ENCODE measurements at regions not wholly inside any gene's neighbourhood (a gene's known extent, or its start where the extent isn't known, plus 50 kb on each side); places are given as distances from the start of the nearest gene placed in this dataset.

DNA sequence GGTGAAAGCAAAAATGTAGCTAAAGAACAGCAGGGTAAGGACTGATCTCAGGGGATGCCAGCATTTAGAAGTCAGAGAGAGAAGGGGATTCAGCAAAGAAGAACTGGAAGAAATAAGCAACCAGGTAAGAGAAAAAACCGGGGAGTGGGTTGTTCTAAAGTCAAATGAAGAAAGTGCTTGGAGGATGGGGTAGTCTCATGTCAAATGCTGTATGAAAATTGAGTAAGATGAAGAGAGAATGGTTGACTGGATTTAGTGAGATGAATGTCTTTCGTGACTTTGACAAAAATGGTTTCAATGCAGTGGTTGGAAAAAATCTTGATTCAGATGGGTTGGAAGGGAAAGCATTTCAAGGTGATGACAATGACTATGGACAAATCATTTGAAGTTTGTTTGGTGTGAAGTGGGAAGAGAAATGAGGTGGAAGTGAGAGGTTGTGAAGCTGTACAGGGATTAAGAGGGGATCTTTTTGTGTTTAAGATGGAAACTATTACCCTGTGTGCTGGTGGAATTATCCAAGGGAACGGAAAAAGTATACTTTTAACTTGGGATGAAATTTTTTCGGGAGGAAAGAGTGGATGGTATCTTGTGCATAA, 484.0 kb downstream of the ETS1 start:
- no peak for DNase-seq (ENCODE audit: low read depth)
- TF ChIP-seq, protein P1, sequence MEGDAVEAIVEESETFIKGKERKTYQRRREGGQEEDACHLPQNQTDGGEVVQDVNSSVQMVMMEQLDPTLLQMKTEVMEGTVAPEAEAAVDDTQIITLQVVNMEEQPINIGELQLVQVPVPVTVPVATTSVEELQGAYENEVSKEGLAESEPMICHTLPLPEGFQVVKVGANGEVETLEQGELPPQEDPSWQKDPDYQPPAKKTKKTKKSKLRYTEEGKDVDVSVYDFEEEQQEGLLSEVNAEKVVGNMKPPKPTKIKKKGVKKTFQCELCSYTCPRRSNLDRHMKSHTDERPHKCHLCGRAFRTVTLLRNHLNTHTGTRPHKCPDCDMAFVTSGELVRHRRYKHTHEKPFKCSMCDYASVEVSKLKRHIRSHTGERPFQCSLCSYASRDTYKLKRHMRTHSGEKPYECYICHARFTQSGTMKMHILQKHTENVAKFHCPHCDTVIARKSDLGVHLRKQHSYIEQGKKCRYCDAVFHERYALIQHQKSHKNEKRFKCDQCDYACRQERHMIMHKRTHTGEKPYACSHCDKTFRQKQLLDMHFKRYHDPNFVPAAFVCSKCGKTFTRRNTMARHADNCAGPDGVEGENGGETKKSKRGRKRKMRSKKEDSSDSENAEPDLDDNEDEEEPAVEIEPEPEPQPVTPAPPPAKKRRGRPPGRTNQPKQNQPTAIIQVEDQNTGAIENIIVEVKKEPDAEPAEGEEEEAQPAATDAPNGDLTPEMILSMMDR (IDR thresholded peaks at IDR 0.05; ENCODE audit: low read depth, low read length, missing control alignments): no peak
- H3K4me3 ChIP-seq (ENCODE audit: low read depth, low read length): no peak overlapping the region

DNA sequence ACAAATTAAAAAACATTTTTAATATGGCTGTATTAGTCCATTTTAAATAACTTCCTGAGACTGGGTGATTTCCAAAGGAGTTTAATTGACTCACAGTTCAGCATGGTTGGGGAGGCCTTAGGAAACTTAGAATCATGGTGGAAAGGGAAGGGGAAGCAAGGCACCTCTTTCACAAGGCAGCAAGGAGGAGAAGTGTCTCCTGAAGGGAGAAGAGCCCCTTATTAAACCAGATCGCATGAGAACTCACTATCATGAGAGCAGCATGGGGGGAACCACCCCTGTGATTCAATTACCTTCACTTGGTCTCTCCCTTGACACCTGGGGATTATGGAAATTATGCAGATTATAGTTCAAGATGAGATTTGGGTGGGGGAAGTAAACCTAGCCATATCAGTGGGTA, 488.6 kb downstream of the ETS1 start:
- TF ChIP-seq, protein P1 (IDR thresholded peaks at IDR 0.05; ENCODE audit: low read depth, low read length, missing control alignments): no peak
- no peak overlapping the region for H3K4me3 ChIP-seq (ENCODE audit: low read depth, low read length)
- no peak for DNase-seq (ENCODE audit: low read depth)

DNA sequence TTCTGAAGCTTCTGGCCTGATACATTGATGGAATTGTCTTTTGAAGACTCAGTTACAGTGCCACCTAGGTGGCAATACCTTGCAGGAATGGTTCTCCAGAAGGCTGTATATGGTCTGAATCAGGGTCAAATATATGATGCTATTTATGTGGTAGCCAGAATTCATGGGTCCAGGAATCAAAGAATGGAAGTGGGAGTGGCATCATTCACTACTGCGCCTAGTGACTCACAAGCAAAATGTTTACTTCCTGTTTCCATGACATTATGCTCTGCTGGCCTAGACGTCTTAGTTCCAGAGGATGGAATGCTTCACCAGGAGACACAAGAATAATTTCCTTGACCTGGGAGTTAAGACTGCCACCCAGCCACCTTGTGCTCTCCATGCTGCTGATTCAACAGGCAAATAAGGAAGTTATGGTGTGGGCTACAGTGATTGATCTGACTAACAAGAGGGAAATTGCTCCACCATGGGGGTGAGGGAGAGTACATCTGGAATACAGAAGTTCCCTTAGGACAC, 491.8 kb downstream of the ETS1 start:
- TF ChIP-seq, protein P1 (IDR thresholded peaks at IDR 0.05; ENCODE audit: low read depth, low read length, missing control alignments): peak; percentile 27
- no peak for DNase-seq (ENCODE audit: low read depth)
- no peak overlapping the region for H3K4me3 ChIP-seq (ENCODE audit: low read depth, low read length)

DNA sequence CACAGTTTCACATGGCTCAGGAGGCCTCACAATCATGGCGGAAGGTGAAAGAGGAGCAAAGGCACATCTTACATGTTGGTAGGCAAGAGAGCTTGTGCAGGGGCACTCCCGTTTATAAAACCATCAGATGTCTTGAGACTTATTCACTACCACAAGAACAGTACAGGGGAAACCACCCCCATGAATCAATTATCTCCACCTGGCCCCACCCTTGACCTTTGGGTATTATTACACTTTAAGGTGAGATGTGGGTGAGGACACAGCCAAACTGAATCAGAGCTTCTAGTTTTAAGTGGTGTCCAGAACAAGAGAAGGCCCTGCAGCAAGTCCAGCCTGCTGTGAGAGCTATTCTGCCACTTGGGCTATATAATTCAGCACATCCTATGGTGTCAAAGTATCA, 493.7 kb downstream of the ETS1 start:
- H3K4me3 ChIP-seq (ENCODE audit: low read depth, low read length): no peak overlapping the region
- no peak for DNase-seq (ENCODE audit: low read depth)
- TF ChIP-seq, protein P1 (IDR thresholded peaks at IDR 0.05; ENCODE audit: low read depth, low read length, missing control alignments): no peak

DNA sequence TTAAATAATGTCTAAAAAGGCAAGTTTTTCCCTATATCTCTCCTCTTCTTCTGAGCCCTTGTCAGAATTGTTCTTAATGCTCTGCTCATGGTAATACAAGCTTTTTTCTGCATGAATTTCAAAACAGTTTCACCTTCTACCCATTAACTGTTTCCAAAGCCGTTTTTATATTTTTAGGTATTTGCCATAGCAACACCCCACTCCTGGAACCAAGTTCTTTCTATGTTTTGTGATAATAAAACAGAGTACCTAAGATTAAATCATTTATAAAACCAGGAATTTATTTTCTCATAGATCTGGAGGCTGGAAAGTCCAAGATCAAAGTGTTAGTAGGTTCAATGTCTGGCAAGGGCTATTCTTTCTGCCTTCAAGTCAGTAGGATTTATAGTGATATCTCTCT, 497.4 kb downstream of the ETS1 start:
- no peak overlapping the region for H3K4me3 ChIP-seq (ENCODE audit: low read depth, low read length)
- DNase-seq (ENCODE audit: low read depth): no peak
- TF ChIP-seq, protein P1 (IDR thresholded peaks at IDR 0.05; ENCODE audit: low read depth, low read length, missing control alignments): no peak

DNA sequence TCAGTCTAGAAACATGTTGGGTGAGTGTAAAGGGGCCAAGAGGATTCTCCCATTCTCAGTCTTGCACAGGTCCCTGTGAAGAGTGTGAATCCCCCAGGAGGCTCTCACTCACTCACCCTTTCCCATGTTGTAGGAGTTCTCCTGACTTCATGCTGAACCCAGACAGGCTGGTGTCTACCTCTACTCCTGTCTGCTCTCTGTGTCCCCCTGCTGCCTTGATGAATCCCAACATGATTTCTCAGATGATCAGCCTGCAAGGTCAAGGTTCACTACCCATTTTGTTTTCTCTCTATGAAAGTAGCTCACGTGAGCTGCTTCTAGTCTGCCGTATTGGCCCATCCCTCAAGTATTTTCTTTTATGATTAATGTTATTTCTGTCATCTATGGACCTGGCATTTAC, 500.6 kb downstream of the ETS1 start:
- TF ChIP-seq, protein P1 (IDR thresholded peaks at IDR 0.05; ENCODE audit: low read depth, low read length, missing control alignments): no peak
- DNase-seq (ENCODE audit: low read depth): no peak
- no peak overlapping the region for H3K4me3 ChIP-seq (ENCODE audit: low read depth, low read length)

DNA sequence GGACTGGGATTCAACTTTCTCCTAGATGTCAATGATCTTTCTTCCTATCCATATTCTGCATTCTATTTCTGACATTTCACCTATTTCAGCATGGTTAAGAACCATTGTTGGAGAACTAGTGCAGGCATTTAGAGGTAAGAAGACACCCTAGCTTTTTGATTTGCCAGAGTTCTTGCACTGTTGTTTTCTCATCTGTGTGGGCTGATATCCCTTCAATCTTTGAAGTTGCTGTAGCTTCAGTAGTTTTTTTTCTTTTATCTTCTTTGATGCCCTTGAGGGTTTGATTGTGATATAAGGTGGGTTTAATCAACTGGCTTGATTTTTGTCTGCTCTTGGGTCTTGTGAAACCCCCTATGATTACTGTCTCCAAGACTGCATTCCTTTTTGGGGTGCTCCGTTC, 502.1 kb downstream of the ETS1 start:
- DNase-seq (ENCODE audit: low read depth): no peak
- TF ChIP-seq, protein P1 (IDR thresholded peaks at IDR 0.05; ENCODE audit: low read depth, low read length, missing control alignments): no peak
- H3K4me3 ChIP-seq (ENCODE audit: low read depth, low read length): no peak overlapping the region

All from GM12864 (cell line).